HepG2 (cell line): ENCODE measurements at regions not wholly inside any gene's neighbourhood (a gene's known extent, or its start where the extent isn't known, plus 50 kb on each side); places are given as distances from the start of the nearest gene placed in this dataset.
A peak's percentile ranks its signal among the peaks of the same experiment; 100 is the strongest.

Experiments used
- ATAC-seq: fragments of 200-7000 bp; cut with Tn5 transposase; 3 replicates; pipeline ENCODE4 v1.9.1; 2020; ENCODE audit warnings: mild to moderate bottlenecking, moderate library complexity
- BruUV-seq: library from RNA; stranded (reverse); fragments of 400-500 nt; replicated peaks from 2 replicates; lab custom pipeline; 2021; lab: Mats Ljungman, UMichigan
- CTCF ChIA-PET: fragments of 300-600 bp; formaldehyde crosslinking; extraction: SDS; loops from one replicate; lab custom pipeline; 2021; ENCODE audit warnings: low total read pairs, inconsistent platforms, low intra/inter-chr PET ratio; lab: Yijun Ruan, JAX
- POLR2A ChIA-PET: fragments of 350-600 bp; sonication (Branson Sonifier 250); formaldehyde crosslinking; loops from one replicate; lab custom pipeline; 2020; ENCODE audit warnings: antibody characterized with exemption, inconsistent platforms; lab: Yijun Ruan, JAX
- DNase-seq: peaks from one replicate; pipeline ENCODE4 v3.0.0-alpha.2; 2015; ENCODE audit warnings: low spot score
- FAIRE-seq: peaks from 3 replicates; lab custom pipeline; 2011; peaks lifted over from hg19 to GRCh38; lab: Jason Lieb, UNC
- H2AFZ ChIP-seq: one replicate; pipeline ENCODE4 v1.6.1; 2011; ENCODE audit warnings: low read length, inconsistent platforms
- H3K27ac ChIP-seq: fragments of 300-600 bp; 3 replicates; pipeline ENCODE4 v1.8.0; 2011; ENCODE audit warnings: mixed run types, mild to moderate bottlenecking, mixed read lengths, low read length, inconsistent platforms; ENCODE audit not compliant: insufficient read depth; ENCODE audit errors: extremely low read length
- H3K27me3 ChIP-seq, 2 experiments: fragments of 200-600 bp in 1 of 2; 2 replicates in 1 of 2; 3 replicates in 1 of 2; pipeline versions ENCODE4 v1.6.0 to v1.8.0; 2011; ENCODE audit warnings: low read length in 2 of 2, mild to moderate bottlenecking in 2 of 2, moderate library complexity in 2 of 2, inconsistent platforms in 1 of 2; ENCODE audit not compliant: insufficient read depth in 2 of 2, control insufficient read depth in 1 of 2
- H3K36me3 ChIP-seq, 2 experiments: fragments of 200-600 bp in 1 of 2; replicated peaks in 1 of 2; 2 replicates in 1 of 2; 3 replicates in 1 of 2; pipeline versions ENCODE4 v1.5.1 to v1.8.0; 2011; ENCODE audit warnings: low read length in 2 of 2, inconsistent platforms in 1 of 2; ENCODE audit not compliant: insufficient read depth in 2 of 2, control insufficient read depth in 1 of 2
- H3K4me1 ChIP-seq: 2 replicates; pipeline ENCODE4 v1.5.1; 2012; ENCODE audit warnings: low read length, inconsistent platforms; ENCODE audit not compliant: insufficient read depth
- H3K4me2 ChIP-seq: 2 replicates; pipeline ENCODE4 v1.6.0; 2011; ENCODE audit warnings: low read depth, low read length, inconsistent platforms
- H3K4me3 ChIP-seq, 3 experiments: fragments of 200-600 bp in 1 of 3; sonication (generic), shearing (Covaris generic) in 1 of 3; replicated peaks in 1 of 3; 2 replicates each; pipeline ENCODE4 v1.5.1; 2011 to 2016; ENCODE audit warnings: low read length in 3 of 3, inconsistent platforms in 2 of 3, low read depth in 2 of 3, mild to moderate bottlenecking in 2 of 3, control low read depth in 1 of 3, mixed read lengths in 1 of 3; ENCODE audit not compliant: insufficient read depth in 1 of 3
- H3K79me2 ChIP-seq: one replicate; pipeline ENCODE4 v1.6.1; 2011; ENCODE audit warnings: low read length, inconsistent platforms; ENCODE audit not compliant: insufficient read depth
- H3K9ac ChIP-seq: 2 replicates; pipeline ENCODE4 v1.6.0; 2011; ENCODE audit warnings: mild to moderate bottlenecking, low read depth, low read length, inconsistent platforms; ENCODE audit not compliant: insufficient read depth
- H3K9me3 ChIP-seq: 2 replicates; pipeline ENCODE4 v1.5.1; 2012; ENCODE audit warnings: mild to moderate bottlenecking, low read length
- H4K20me1 ChIP-seq: 2 replicates; pipeline ENCODE4 v1.6.0; 2011; ENCODE audit warnings: inconsistent platforms, mild to moderate bottlenecking, low read length, moderate library complexity; ENCODE audit not compliant: insufficient read depth
- BRF2 ChIP-seq: sonication (generic); formaldehyde crosslinking; IDR thresholded peaks from 2 replicates; pipeline ENCODE4 v1.8.1; 2022; ENCODE audit warnings: mild to moderate bottlenecking, missing genetic modification reagents
- MLX ChIP-seq: IDR thresholded peaks from 2 replicates; pipeline ENCODE4 v1.6.1; 2016
- RAD51 ChIP-seq: fragments of 450-650 bp; IDR thresholded peaks from 2 replicates; pipeline ENCODE4 v1.6.1; 2016; ENCODE audit warnings: borderline replicate concordance
- SRSF1 ChIP-seq: fragments of 200-400 bp; formaldehyde crosslinking; optimal IDR thresholded peaks from 2 replicates; pipeline ENCODE3; 2017; ENCODE audit warnings: mild to moderate bottlenecking, low read depth, low read length, moderate library complexity
- ZKSCAN5 ChIP-seq: sonication (generic); formaldehyde crosslinking; IDR thresholded peaks from 2 replicates; pipeline ENCODE4 v1.5.1; 2020; ENCODE audit warnings: mild to moderate bottlenecking, missing genetic modification reagents
- ZNF280B ChIP-seq: sonication (generic); formaldehyde crosslinking; IDR thresholded peaks from 2 replicates; pipeline ENCODE4 v1.5.0; 2020; ENCODE audit warnings: missing genetic modification reagents, mild to moderate bottlenecking, borderline replicate concordance
- WGBS: methylation state at CpG from one replicate; pipeline ENCODE4 v1.1.6; 2017; ENCODE audit warnings: low lambda C conversion rate; 5-methylcytosine and 5-hydroxymethylcytosine counted together
- in situ Hi-C: cut with HindIII; loops from 2 replicates; pipeline ENCODE4 v1.10.0; 2017; ENCODE audit warnings: low pct_unique_long_range_greater_than_20kb; ENCODE audit not compliant: extremely low pct_ligation_motif_present
- intact Hi-C: fragments of 100-400 bp; cut with micrococcal nuclease; formaldehyde crosslinking; loops from one replicate; pipeline ENCODE4 v1.10.0; 2022; ENCODE audit not compliant: unreplicated experiment
- TF ChIP-seq, protein P1 (sequence below), 2 experiments: sonication (generic) in 1 of 2; formaldehyde crosslinking in 1 of 2; IDR thresholded peaks; 2 replicates each; pipeline versions ENCODE4 v1.5.1 to v1.6.1; 2011 to 2020; ENCODE audit warnings: borderline replicate concordance in 1 of 2, low read depth in 1 of 2, low read length in 1 of 2, mild to moderate bottlenecking in 1 of 2, missing genetic modification reagents in 1 of 2, moderate library complexity in 1 of 2

- TF ChIP-seq, protein P1, sequence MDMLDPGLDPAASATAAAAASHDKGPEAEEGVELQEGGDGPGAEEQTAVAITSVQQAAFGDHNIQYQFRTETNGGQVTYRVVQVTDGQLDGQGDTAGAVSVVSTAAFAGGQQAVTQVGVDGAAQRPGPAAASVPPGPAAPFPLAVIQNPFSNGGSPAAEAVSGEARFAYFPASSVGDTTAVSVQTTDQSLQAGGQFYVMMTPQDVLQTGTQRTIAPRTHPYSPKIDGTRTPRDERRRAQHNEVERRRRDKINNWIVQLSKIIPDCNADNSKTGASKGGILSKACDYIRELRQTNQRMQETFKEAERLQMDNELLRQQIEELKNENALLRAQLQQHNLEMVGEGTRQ (IDR thresholded peaks at IDR 0.05; ENCODE audit: low read depth, low read length): no peak
- TF ChIP-seq, protein P1 (CRISPR knock-in tag; IDR thresholded peaks at IDR 0.05; ENCODE audit: borderline replicate concordance): no peak
- TF ChIP-seq SRSF1 (no peak), BRF2 (no peak), ZNF280B (CRISPR knock-in tag) (no peak)
These were observed 105.5 kb downstream of the PYDC2 start (continued) for GRCh38 chr3:191566469-191566868.

GRCh38 chr3:191568206-191568605 lies 107.2 kb downstream of the PYDC2 start:
- H3K4me1 ChIP-seq: no peaks in the 10 kb centered on the region
- ChIA-PET POLR2A (no interaction called here), CTCF (no interaction called here)
- no peak overlapping the region for H3K4me3 ChIP-seq
- FAIRE-seq: no peak
- H3K4me2 ChIP-seq: no peak overlapping the region
- DNase-seq: no peak
- no peaks in the 10 kb centered on the region for H4K20me1 ChIP-seq
- no TSS peak for BruUV-seq
- TF ChIP-seq MLX (CRISPR knock-in tag): no peak
- TF ChIP-seq RAD51: peak; percentile 51; the same call in 1 of the 2 replicates
- no peak for TF ChIP-seq ZKSCAN5 (CRISPR knock-in tag)
- no peaks in the 10 kb centered on the region for H3K9me3 ChIP-seq
- no peak overlapping the region for H3K27ac ChIP-seq
- no peak for ATAC-seq
- in situ Hi-C loops: no loop called here
- H3K79me2 ChIP-seq: no peaks in the 10 kb centered on the region
- no peaks in the 10 kb centered on the region for H3K27me3 ChIP-seq
- 37% methylated on average over 7 of the region's 7 CpGs for WGBS
- no peak overlapping the region for H2AFZ ChIP-seq
- H3K9ac ChIP-seq: no peak overlapping the region
- intact Hi-C loops: no loop called here
- H3K36me3 ChIP-seq: no peaks in the 10 kb centered on the region
